HepG2 (cell line): ENCODE measurements at regions not wholly inside any gene's neighbourhood (a gene's known extent, or its start where the extent isn't known, plus 50 kb on each side); places are given as distances from the start of the nearest gene placed in this dataset.

Experiments used
- EHMT2 ChIP-seq: fragments of 200-600 bp; sonication (generic); IDR thresholded peaks from 2 replicates; pipeline ENCODE4 v1.7.0; 2017; ENCODE audit warnings: antibody characterized with exemption, low read depth, low read length, borderline replicate concordance
- FOXK2 ChIP-seq: fragments of 450-650 bp; IDR thresholded peaks from 2 replicates; pipeline ENCODE4 v1.6.1; 2016
- FOXP1 ChIP-seq, 2 experiments: fragments of 450-650 bp in 1 of 2; IDR thresholded peaks; 2 replicates each; pipeline ENCODE4 v1.6.1; 2017 to 2018; ENCODE audit warnings: antibody characterized with exemption in 1 of 2
- HNRNPH1 ChIP-seq: fragments of 200-400 bp; formaldehyde crosslinking; optimal IDR thresholded peaks from 2 replicates; pipeline ENCODE3; 2017; ENCODE audit warnings: mild to moderate bottlenecking, low read depth, low read length
- JUN ChIP-seq: sonication (generic); formaldehyde crosslinking; IDR thresholded peaks from 2 replicates; pipeline ENCODE4 v1.4.0; 2020; ENCODE audit warnings: mild to moderate bottlenecking, missing genetic modification reagents
- REL ChIP-seq: sonication (generic); formaldehyde crosslinking; conservative IDR thresholded peaks from 2 replicates; pipeline ENCODE4 v1.8.0; 2022; ENCODE audit warnings: mild to moderate bottlenecking, missing genetic modification reagents, moderate library complexity
- SIN3A ChIP-seq: IDR thresholded peaks from 2 replicates; pipeline ENCODE4 v1.6.1; 2011; ENCODE audit warnings: low read depth, mild to moderate bottlenecking, control low read depth, low read length, borderline replicate concordance
- SIX4 ChIP-seq: sonication (generic); formaldehyde crosslinking; IDR thresholded peaks from 2 replicates; pipeline ENCODE4 v1.4.0; 2020; ENCODE audit warnings: missing genetic modification reagents
- SMARCC2 ChIP-seq: fragments of 450-650 bp; IDR thresholded peaks from 2 replicates; pipeline ENCODE4 v1.6.1; 2017; ENCODE audit warnings: antibody characterized with exemption, mild to moderate bottlenecking
- TGIF2 ChIP-seq: IDR thresholded peaks from 2 replicates; pipeline ENCODE4 v1.6.1; 2016; ENCODE audit warnings: control low read depth, missing compliant biosample characterization
- ZFP62 ChIP-seq: sonication (generic); formaldehyde crosslinking; IDR thresholded peaks from 2 replicates; pipeline ENCODE4 v1.4.0; 2020; ENCODE audit warnings: missing genetic modification reagents
- ZNF567 ChIP-seq: sonication (generic); formaldehyde crosslinking; IDR thresholded peaks from 2 replicates; pipeline ENCODE4 v1.8.1; 2023; ENCODE audit warnings: mild to moderate bottlenecking, missing genetic modification reagents, borderline replicate concordance
- ZNF709 ChIP-seq: sonication (generic); formaldehyde crosslinking; IDR thresholded peaks from 2 replicates; pipeline ENCODE4 v1.5.0; 2020; ENCODE audit warnings: mild to moderate bottlenecking, missing genetic modification reagents
- ZNF766 ChIP-seq: sonication (generic); formaldehyde crosslinking; IDR thresholded peaks from 2 replicates; pipeline ENCODE4 v1.5.0; 2020; ENCODE audit warnings: missing genetic modification reagents, borderline replicate concordance
- TF ChIP-seq, protein P1 (sequence below), 2 experiments: sonication (generic) in 1 of 2; formaldehyde crosslinking in 1 of 2; IDR thresholded peaks; 2 replicates each; pipeline versions ENCODE4 v1.4.0 to v1.6.1; 2016 to 2020; ENCODE audit warnings: borderline replicate concordance in 1 of 2, low read depth in 1 of 2, mild to moderate bottlenecking in 1 of 2, missing genetic modification reagents in 1 of 2
- TF ChIP-seq, protein P2 (sequence below): sonication (generic); formaldehyde crosslinking; IDR thresholded peaks from 2 replicates; pipeline ENCODE4 v1.4.0; 2020; ENCODE audit warnings: missing genetic modification reagents
- TF ChIP-seq, protein P3 (sequence below): sonication (generic); formaldehyde crosslinking; IDR thresholded peaks from 2 replicates; pipeline ENCODE4 v1.4.0; 2020; ENCODE audit warnings: missing genetic modification reagents
- TF ChIP-seq, protein P4 (sequence below): sonication (generic); formaldehyde crosslinking; IDR thresholded peaks from 2 replicates; pipeline ENCODE4 v1.4.0; 2020; ENCODE audit warnings: missing genetic modification reagents, borderline replicate concordance

DNA sequence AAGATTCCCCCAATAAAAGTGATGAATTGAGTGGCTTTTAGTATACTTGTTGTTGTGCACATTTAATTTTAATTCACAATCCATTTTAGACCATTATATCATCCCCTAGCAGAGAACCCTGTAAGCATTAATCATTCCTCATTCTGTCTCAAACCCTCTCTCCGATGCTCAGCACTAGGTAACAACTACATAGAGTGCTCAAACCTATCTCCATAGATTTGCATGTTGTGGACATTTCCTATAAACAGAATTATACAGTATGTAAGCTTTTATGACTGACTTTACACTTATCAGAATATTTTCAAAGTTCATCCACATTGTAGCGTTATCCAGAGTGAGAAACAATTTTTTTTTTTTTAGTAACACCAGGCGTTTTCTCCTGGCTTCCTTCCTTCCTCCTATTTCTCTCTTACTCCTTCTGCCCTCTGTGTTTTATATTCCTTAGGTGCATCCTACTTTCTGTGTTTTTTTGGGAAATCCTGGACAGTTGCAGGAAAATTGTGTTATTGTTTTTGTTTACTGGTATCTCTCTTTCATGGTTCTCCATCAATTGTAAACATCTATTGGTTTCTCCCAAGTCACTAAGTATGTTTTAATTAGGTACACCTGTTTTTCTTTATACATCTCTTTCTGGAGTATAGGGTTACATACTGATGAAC is 1528.0 kb upstream of the TPTE start (continued):
- TF ChIP-seq SIN3A (0 out of 2 replicates have a peak, but pooled peaks have one; percentile 11), TGIF2 (CRISPR knock-in tag) (no peak), SMARCC2 (no peak), FOXK2 (0 out of 2 replicates have a peak, but pooled peaks have one; percentile 5), SIX4 (CRISPR knock-in tag) (no peak), REL (CRISPR knock-in tag) (no peak), ZNF766 (CRISPR knock-in tag) (no peak), EHMT2 (no peak), ZNF709 (no peak), HNRNPH1 (no peak), FOXP1 (IDR thresholded peaks at IDR 0.05) (peak; percentile 98), FOXP1 (CRISPR knock-in tag; IDR thresholded peaks at IDR 0.05) (peak; percentile 91; the same call in 1 of the 2 replicates), ZFP62 (CRISPR knock-in tag) (no peak), ZNF567 (no peak), JUN (no peak)
- TF ChIP-seq, protein P1, sequence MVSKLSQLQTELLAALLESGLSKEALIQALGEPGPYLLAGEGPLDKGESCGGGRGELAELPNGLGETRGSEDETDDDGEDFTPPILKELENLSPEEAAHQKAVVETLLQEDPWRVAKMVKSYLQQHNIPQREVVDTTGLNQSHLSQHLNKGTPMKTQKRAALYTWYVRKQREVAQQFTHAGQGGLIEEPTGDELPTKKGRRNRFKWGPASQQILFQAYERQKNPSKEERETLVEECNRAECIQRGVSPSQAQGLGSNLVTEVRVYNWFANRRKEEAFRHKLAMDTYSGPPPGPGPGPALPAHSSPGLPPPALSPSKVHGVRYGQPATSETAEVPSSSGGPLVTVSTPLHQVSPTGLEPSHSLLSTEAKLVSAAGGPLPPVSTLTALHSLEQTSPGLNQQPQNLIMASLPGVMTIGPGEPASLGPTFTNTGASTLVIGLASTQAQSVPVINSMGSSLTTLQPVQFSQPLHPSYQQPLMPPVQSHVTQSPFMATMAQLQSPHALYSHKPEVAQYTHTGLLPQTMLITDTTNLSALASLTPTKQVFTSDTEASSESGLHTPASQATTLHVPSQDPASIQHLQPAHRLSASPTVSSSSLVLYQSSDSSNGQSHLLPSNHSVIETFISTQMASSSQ (IDR thresholded peaks at IDR 0.05; ENCODE audit: low read depth) = 0 out of 2 replicates have a peak, but pooled peaks have one; percentile 23
- TF ChIP-seq, protein P1 (CRISPR knock-in tag; IDR thresholded peaks at IDR 0.05; ENCODE audit: borderline replicate concordance) = no peak
- TF ChIP-seq, protein P2, sequence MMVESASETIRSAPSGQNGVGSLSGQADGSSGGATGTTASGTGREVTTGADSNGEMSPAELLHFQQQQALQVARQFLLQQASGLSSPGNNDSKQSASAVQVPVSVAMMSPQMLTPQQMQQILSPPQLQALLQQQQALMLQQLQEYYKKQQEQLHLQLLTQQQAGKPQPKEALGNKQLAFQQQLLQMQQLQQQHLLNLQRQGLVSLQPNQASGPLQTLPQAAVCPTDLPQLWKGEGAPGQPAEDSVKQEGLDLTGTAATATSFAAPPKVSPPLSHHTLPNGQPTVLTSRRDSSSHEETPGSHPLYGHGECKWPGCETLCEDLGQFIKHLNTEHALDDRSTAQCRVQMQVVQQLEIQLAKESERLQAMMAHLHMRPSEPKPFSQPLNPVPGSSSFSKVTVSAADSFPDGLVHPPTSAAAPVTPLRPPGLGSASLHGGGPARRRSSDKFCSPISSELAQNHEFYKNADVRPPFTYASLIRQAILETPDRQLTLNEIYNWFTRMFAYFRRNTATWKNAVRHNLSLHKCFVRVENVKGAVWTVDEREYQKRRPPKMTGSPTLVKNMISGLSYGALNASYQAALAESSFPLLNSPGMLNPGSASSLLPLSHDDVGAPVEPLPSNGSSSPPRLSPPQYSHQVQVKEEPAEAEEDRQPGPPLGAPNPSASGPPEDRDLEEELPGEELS (CRISPR knock-in tag) = peak; percentile 84
- TF ChIP-seq, protein P3, sequence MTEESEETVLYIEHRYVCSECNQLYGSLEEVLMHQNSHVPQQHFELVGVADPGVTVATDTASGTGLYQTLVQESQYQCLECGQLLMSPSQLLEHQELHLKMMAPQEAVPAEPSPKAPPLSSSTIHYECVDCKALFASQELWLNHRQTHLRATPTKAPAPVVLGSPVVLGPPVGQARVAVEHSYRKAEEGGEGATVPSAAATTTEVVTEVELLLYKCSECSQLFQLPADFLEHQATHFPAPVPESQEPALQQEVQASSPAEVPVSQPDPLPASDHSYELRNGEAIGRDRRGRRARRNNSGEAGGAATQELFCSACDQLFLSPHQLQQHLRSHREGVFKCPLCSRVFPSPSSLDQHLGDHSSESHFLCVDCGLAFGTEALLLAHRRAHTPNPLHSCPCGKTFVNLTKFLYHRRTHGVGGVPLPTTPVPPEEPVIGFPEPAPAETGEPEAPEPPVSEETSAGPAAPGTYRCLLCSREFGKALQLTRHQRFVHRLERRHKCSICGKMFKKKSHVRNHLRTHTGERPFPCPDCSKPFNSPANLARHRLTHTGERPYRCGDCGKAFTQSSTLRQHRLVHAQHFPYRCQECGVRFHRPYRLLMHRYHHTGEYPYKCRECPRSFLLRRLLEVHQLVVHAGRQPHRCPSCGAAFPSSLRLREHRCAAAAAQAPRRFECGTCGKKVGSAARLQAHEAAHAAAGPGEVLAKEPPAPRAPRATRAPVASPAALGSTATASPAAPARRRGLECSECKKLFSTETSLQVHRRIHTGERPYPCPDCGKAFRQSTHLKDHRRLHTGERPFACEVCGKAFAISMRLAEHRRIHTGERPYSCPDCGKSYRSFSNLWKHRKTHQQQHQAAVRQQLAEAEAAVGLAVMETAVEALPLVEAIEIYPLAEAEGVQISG (CRISPR knock-in tag) = no peak
- TF ChIP-seq, protein P4, sequence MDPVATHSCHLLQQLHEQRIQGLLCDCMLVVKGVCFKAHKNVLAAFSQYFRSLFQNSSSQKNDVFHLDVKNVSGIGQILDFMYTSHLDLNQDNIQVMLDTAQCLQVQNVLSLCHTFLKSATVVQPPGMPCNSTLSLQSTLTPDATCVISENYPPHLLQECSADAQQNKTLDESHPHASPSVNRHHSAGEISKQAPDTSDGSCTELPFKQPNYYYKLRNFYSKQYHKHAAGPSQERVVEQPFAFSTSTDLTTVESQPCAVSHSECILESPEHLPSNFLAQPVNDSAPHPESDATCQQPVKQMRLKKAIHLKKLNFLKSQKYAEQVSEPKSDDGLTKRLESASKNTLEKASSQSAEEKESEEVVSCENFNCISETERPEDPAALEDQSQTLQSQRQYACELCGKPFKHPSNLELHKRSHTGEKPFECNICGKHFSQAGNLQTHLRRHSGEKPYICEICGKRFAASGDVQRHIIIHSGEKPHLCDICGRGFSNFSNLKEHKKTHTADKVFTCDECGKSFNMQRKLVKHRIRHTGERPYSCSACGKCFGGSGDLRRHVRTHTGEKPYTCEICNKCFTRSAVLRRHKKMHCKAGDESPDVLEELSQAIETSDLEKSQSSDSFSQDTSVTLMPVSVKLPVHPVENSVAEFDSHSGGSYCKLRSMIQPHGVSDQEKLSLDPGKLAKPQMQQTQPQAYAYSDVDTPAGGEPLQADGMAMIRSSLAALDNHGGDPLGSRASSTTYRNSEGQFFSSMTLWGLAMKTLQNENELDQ (CRISPR knock-in tag) = no peak
